ENCODE measurements at regions not wholly inside any gene's neighbourhood (a gene's known extent, or its start where the extent isn't known, plus 50 kb on each side); places are given as distances from the start of the nearest gene placed in this dataset.
"Not testable (repeated sequence)": the region's sequence is repeated elsewhere in the genome, so short reads cannot be mapped to it uniquely, and the experiment has no call there.

- Histone ChIP-seq H3K27ac (no peak overlapping the region), H3K4me3 (no peak overlapping the region), H3K9ac (no peak overlapping the region), H3K36me3 (no peaks in the 10 kb centered on the region), H3K27me3 (no peaks in the 10 kb centered on the region), H4K20me1 (no peaks in the 10 kb centered on the region), H3K4me2 (no peak overlapping the region), H3K9me3 (peaks cover 26% of the 10 kb centered on the region), H3K4me1 (no peaks in the 10 kb centered on the region)
- TF ChIP-seq Cebpa-rat (IDR thresholded peaks at IDR 0.05) = no peak
Measured at GRCh38 chr5:37955748-37956147, 115.9 kb upstream of the GDNF start.

GRCh38 chr5:37954561-37954960 is 114.7 kb upstream of the GDNF start:
- Histone ChIP-seq H4K20me1 (no peaks in the 10 kb centered on the region), H3K27ac (no peak overlapping the region), H3K27me3 (no peaks in the 10 kb centered on the region), H3K4me2 (no peak overlapping the region), H3K4me3 (no peak overlapping the region), H3K9ac (no peak overlapping the region), H3K9me3 (peaks cover 25% of the 10 kb centered on the region), H3K36me3 (no peaks in the 10 kb centered on the region), H3K4me1 (no peaks in the 10 kb centered on the region)
- TF ChIP-seq Cebpa-rat (IDR thresholded peaks at IDR 0.05) = no peak

GRCh38 chr5:37951946-37952721 is 112.3 kb upstream of the GDNF start:
- no peak for TF ChIP-seq Cebpa-rat (IDR thresholded peaks at IDR 0.05)
- Histone ChIP-seq H3K9me3 (peaks cover 7% of the 10 kb centered on the region; the same call in 1 of the 2 replicates), H3K36me3 (no peaks in the 10 kb centered on the region), H3K4me2 (no peak overlapping the region), H3K27me3 (no peaks in the 10 kb centered on the region), H3K27ac (no peak overlapping the region), H3K4me1 (no peaks in the 10 kb centered on the region), H4K20me1 (no peaks in the 10 kb centered on the region), H3K4me3 (no peak overlapping the region), H3K9ac (no peak overlapping the region)

- peaks cover 7% of the 10 kb centered on the region; the same call in 1 of the 2 replicates for H3K9me3 ChIP-seq
- no peaks in the 10 kb centered on the region for H4K20me1 ChIP-seq
- H3K27ac ChIP-seq = no peak overlapping the region
- H3K4me3 ChIP-seq = no peak overlapping the region
- no peak overlapping the region for H3K4me2 ChIP-seq
- H3K9ac ChIP-seq = no peak overlapping the region
- no peaks in the 10 kb centered on the region for H3K27me3 ChIP-seq
- no peak for TF ChIP-seq Cebpa-rat (IDR thresholded peaks at IDR 0.05)
- H3K4me1 ChIP-seq = no peaks in the 10 kb centered on the region
- H3K36me3 ChIP-seq = no peaks in the 10 kb centered on the region
Measured at GRCh38 chr5:37950436-37950835, 110.6 kb upstream of the GDNF start.

GRCh38 chr5:37945446-37945845 is 105.6 kb upstream of the GDNF start:
- H3K27me3 ChIP-seq = no peaks in the 10 kb centered on the region
- H3K4me2 ChIP-seq = no peak overlapping the region
- H4K20me1 ChIP-seq = no peaks in the 10 kb centered on the region
- no peak overlapping the region for H3K9ac ChIP-seq
- no peaks in the 10 kb centered on the region for H3K4me1 ChIP-seq
- H3K27ac ChIP-seq = no peak overlapping the region
- no peaks in the 10 kb centered on the region for H3K36me3 ChIP-seq
- H3K9me3 ChIP-seq = no peaks in the 10 kb centered on the region
- no peak for TF ChIP-seq Cebpa-rat (IDR thresholded peaks at IDR 0.05)
- no peak overlapping the region for H3K4me3 ChIP-seq

- H3K4me3 ChIP-seq, H4K20me1 ChIP-seq, H3K4me1 ChIP-seq, H3K27ac ChIP-seq, H3K4me2 ChIP-seq, H3K9ac ChIP-seq, H3K9me3 ChIP-seq, H3K27me3 ChIP-seq, H3K36me3 ChIP-seq: not testable (repeated sequence)
Measured at GRCh38 chr5:37943136-37943535, 103.3 kb upstream of the GDNF start.

GRCh38 chr5:37940931-37941623 is 101.2 kb upstream of the GDNF start:
- Histone ChIP-seq H3K9me3 (no peaks in the 10 kb centered on the region), H3K4me2 (no peak overlapping the region)
- TF ChIP-seq Cebpa-rat (IDR thresholded peaks at IDR 0.05) = no peak

GRCh38 chr5:37938861-37939260 is 99.0 kb upstream of the GDNF start:
- H3K4me1 ChIP-seq = no peaks in the 10 kb centered on the region
- no peak overlapping the region for H3K4me3 ChIP-seq
- H3K36me3 ChIP-seq = no peaks in the 10 kb centered on the region
- H3K9me3 ChIP-seq = no peaks in the 10 kb centered on the region
- no peak overlapping the region for H3K4me2 ChIP-seq
- no peak overlapping the region for H3K27ac ChIP-seq
- H3K9ac ChIP-seq = no peak overlapping the region
- no peaks in the 10 kb centered on the region for H4K20me1 ChIP-seq
- no peaks in the 10 kb centered on the region for H3K27me3 ChIP-seq
- TF ChIP-seq Cebpa-rat (IDR thresholded peaks at IDR 0.05) = no peak

More at GRCh38 chr5:37940931-37941623, 101.2 kb upstream of the GDNF start:
- Histone ChIP-seq H3K4me1 (no peaks in the 10 kb centered on the region), H3K36me3 (no peaks in the 10 kb centered on the region), H4K20me1 (no peaks in the 10 kb centered on the region), H3K27ac (no peak overlapping the region), H3K4me3 (no peak overlapping the region), H3K9ac (no peak overlapping the region), H3K27me3 (no peaks in the 10 kb centered on the region)

GRCh38 chr5:37938076-37938852 is 98.4 kb upstream of the GDNF start:
- Histone ChIP-seq H4K20me1 (no peaks in the 10 kb centered on the region), H3K36me3 (no peaks in the 10 kb centered on the region), H3K9me3 (no peaks in the 10 kb centered on the region), H3K27me3 (no peaks in the 10 kb centered on the region), H3K4me3 (no peak overlapping the region), H3K9ac (no peak overlapping the region), H3K4me2 (no peak overlapping the region), H3K27ac (no peak overlapping the region), H3K4me1 (no peaks in the 10 kb centered on the region)
- TF ChIP-seq Cebpa-rat (IDR thresholded peaks at IDR 0.05) = no peak

- no peaks in the 10 kb centered on the region for H3K4me1 ChIP-seq
- no peaks in the 10 kb centered on the region for H4K20me1 ChIP-seq
- H3K4me3 ChIP-seq = no peak overlapping the region
- H3K27ac ChIP-seq = no peak overlapping the region
- TF ChIP-seq Cebpa-rat (IDR thresholded peaks at IDR 0.05) = no peak
- H3K27me3 ChIP-seq = no peaks in the 10 kb centered on the region
- H3K9ac ChIP-seq = no peak overlapping the region
- no peaks in the 10 kb centered on the region for H3K36me3 ChIP-seq
- no peaks in the 10 kb centered on the region for H3K9me3 ChIP-seq
- no peak overlapping the region for H3K4me2 ChIP-seq
Measured at GRCh38 chr5:37936091-37936490, 96.2 kb upstream of the GDNF start.

All from BLaER1 (cell line).